ENCODE measurements at regions not wholly inside any gene's neighbourhood (a gene's known extent, or its start where the extent isn't known, plus 50 kb on each side); places are given as distances from the start of the nearest gene placed in this dataset.

DNA sequence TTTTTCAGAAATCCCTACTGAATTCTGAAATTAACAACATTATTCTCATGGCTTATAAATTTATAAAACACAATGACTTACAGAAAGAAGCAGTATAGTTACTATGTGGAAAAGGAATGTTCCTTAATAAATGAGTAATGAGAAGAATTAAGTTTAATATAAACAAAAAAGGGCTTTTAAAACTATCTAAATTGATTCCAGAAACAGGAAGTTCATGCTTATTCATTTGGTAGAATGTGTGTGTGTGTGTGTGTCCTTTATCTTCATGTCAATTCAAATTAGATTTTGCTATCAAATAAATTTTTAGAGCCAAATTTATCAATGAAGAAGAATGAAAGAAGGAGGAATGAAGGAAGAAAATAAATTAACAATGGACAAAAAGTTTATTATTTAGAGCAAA is 440.8 kb upstream of the LRRTM4 start:
- no peak overlapping the region for H3T11ph ChIP-seq (ENCODE audit: low read length)
- no peak overlapping the region for H2AFZ ChIP-seq (ENCODE audit: low read length)
- no peak overlapping the region for H3K27ac ChIP-seq (ENCODE audit: insufficient read length, low read depth, low read length)
- peaks cover 0 to 8% (median 0%) of the 10 kb centered on the region in 3 experiments; a peak in 3 of 7 replicates for H3K36me3 Mint-ChIP-seq (ENCODE audit: insufficient read depth in 1 of 3, low read depth in 3 of 3)
- H3K27ac Mint-ChIP-seq = no peak overlapping the region
- no peak overlapping the region for H3K4me3 Mint-ChIP-seq
- no peak overlapping the region for H3K4me2 ChIP-seq (ENCODE audit: insufficient read depth, insufficient read length, low read length)
- no peaks in the 10 kb centered on the region for H3K79me1 ChIP-seq (ENCODE audit: insufficient read depth, low read depth, low read length, poor library complexity, severe bottlenecking)
- H2AK5ac ChIP-seq (ENCODE audit: insufficient read length, low read length) = no peak overlapping the region
- no peak overlapping the region for H3K9ac ChIP-seq (ENCODE audit: extremely low read depth, insufficient read length, low read length)
- H2BK5ac ChIP-seq (ENCODE audit: insufficient read length, low read length) = no peak overlapping the region
- H3K79me2 ChIP-seq (ENCODE audit: insufficient read depth, low read length) = no peaks in the 10 kb centered on the region
- no peaks in the 10 kb centered on the region for H3K4me1 Mint-ChIP-seq
- H3K18ac ChIP-seq (ENCODE audit: insufficient read length, low read depth, low read length) = no peak overlapping the region
- no peak overlapping the region for H3K14ac ChIP-seq (ENCODE audit: insufficient read depth, low read length)
- DNase-seq = no peak
- H3K56ac ChIP-seq (ENCODE audit: insufficient read length, low read depth, low read length) = no peak overlapping the region
- no peaks in the 10 kb centered on the region for H3K9me3 ChIP-seq (ENCODE audit: control insufficient read depth, low read depth, low read length)
- no peak overlapping the region for H2BK15ac ChIP-seq (ENCODE audit: low read depth, low read length)
- peaks cover 1% of the 10 kb centered on the region; the same call in 1 of the 2 replicates for H3K27me3 Mint-ChIP-seq (ENCODE audit: low read depth)
- H4K5ac ChIP-seq (ENCODE audit: insufficient read length, low read depth, low read length) = no peak overlapping the region
- peaks cover 0 to 2% of the 10 kb centered on the region in 2 experiments; a peak in 2 of 5 replicates for H3K9me3 Mint-ChIP-seq
- H3K4me1 ChIP-seq (ENCODE audit: insufficient read depth, low read length) = no peaks in the 10 kb centered on the region
- H3K23me2 ChIP-seq (ENCODE audit: insufficient read length, low read depth, low read length, poor library complexity, severe bottlenecking) = no peaks in the 10 kb centered on the region
- no peak overlapping the region for H2BK12ac ChIP-seq (ENCODE audit: insufficient read length, low read depth, low read length)
- no peak overlapping the region for H4K8ac ChIP-seq (replicated peaks; ENCODE audit: insufficient read length, low read depth, low read length)
- TF ChIP-seq, protein P1, sequence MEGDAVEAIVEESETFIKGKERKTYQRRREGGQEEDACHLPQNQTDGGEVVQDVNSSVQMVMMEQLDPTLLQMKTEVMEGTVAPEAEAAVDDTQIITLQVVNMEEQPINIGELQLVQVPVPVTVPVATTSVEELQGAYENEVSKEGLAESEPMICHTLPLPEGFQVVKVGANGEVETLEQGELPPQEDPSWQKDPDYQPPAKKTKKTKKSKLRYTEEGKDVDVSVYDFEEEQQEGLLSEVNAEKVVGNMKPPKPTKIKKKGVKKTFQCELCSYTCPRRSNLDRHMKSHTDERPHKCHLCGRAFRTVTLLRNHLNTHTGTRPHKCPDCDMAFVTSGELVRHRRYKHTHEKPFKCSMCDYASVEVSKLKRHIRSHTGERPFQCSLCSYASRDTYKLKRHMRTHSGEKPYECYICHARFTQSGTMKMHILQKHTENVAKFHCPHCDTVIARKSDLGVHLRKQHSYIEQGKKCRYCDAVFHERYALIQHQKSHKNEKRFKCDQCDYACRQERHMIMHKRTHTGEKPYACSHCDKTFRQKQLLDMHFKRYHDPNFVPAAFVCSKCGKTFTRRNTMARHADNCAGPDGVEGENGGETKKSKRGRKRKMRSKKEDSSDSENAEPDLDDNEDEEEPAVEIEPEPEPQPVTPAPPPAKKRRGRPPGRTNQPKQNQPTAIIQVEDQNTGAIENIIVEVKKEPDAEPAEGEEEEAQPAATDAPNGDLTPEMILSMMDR (conservative IDR thresholded peaks at IDR 0.05) = no peak
- no peak overlapping the region for H3K23ac ChIP-seq (ENCODE audit: insufficient read length, low read depth, low read length)
- no peaks in the 10 kb centered on the region for H3K27me3 ChIP-seq (ENCODE audit: insufficient read depth, low read length)
- no peak overlapping the region for H2BK120ac ChIP-seq (ENCODE audit: low read depth, low read length, poor library complexity, severe bottlenecking)
- H4K20me1 ChIP-seq (ENCODE audit: control insufficient read depth, insufficient read depth, insufficient read length) = no peaks in the 10 kb centered on the region
- H4K91ac ChIP-seq (ENCODE audit: insufficient read length, low read depth, low read length) = no peak overlapping the region
- no peak overlapping the region for H3K4ac ChIP-seq (ENCODE audit: low read depth, low read length)
- no peak overlapping the region for H2BK20ac ChIP-seq (ENCODE audit: low read depth, low read length, poor library complexity, severe bottlenecking)

Measured in H9 (cell line).